ENCODE measurements at regions not wholly inside any gene's neighbourhood (a gene's known extent, or its start where the extent isn't known, plus 50 kb on each side); places are given as distances from the start of the nearest gene placed in this dataset.

DNA sequence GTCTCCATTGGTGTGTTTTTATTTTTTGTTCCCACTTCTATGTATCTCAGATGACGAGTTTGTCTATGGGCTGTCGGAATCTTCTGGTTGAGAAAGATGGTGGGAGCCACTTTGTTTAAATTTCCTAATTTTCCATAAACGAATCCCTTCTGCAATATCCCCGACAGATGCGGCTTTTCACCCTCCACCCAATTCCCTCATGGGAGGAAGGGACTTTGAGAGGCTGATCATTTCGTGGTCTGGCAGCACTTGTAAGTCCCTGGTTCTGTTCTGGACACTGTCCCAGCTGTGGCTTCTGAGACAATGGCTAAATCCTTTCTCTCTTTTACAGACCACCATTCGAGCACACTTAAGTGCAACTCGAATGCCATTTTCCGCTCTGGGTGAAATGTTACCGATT is 72.2 kb upstream of the PUDP start:
- TF ChIP-seq, protein P1, sequence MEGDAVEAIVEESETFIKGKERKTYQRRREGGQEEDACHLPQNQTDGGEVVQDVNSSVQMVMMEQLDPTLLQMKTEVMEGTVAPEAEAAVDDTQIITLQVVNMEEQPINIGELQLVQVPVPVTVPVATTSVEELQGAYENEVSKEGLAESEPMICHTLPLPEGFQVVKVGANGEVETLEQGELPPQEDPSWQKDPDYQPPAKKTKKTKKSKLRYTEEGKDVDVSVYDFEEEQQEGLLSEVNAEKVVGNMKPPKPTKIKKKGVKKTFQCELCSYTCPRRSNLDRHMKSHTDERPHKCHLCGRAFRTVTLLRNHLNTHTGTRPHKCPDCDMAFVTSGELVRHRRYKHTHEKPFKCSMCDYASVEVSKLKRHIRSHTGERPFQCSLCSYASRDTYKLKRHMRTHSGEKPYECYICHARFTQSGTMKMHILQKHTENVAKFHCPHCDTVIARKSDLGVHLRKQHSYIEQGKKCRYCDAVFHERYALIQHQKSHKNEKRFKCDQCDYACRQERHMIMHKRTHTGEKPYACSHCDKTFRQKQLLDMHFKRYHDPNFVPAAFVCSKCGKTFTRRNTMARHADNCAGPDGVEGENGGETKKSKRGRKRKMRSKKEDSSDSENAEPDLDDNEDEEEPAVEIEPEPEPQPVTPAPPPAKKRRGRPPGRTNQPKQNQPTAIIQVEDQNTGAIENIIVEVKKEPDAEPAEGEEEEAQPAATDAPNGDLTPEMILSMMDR (IDR thresholded peaks at IDR 0.05; ENCODE audit: poor library complexity, severe bottlenecking), result no peak
- TF ChIP-seq EP300 (conservative IDR thresholded peaks at IDR 0.05; ENCODE audit: poor library complexity, severe bottlenecking), result no peak

All from neural cell (in vitro differentiated cells).